Colonic mucosa (tissue), 4 donors: ENCODE measurements at regions not wholly inside any gene's neighbourhood (a gene's known extent, or its start where the extent isn't known, plus 50 kb on each side); places are given as distances from the start of the nearest gene placed in this dataset.

Experiments used
- DNase-seq: peaks from one replicate; pipeline ENCODE4 v3.0.0-alpha.2; 2020
- H3K27ac ChIP-seq: fragments of 200-600 bp; one replicate; pipeline ENCODE4 v1.8.0; 2021
- H3K27me3 ChIP-seq: fragments of 200-600 bp; one replicate; pipeline ENCODE4 v1.8.0; 2021
- H3K36me3 ChIP-seq: fragments of 200-600 bp; one replicate; pipeline ENCODE4 v1.8.0; 2021
- H3K4me1 ChIP-seq: fragments of 200-600 bp; one replicate; pipeline ENCODE4 v1.8.0; 2021; ENCODE audit warnings: mild to moderate bottlenecking
- H3K4me3 ChIP-seq: fragments of 200-600 bp; one replicate; pipeline ENCODE4 v1.8.0; 2021
- H3K9ac ChIP-seq, 2 donors: one replicate each; pipeline ENCODE4 v1.7.0; 2013; ENCODE audit warnings: control low read depth in 2 of 2, low read depth in 2 of 2, low read length in 2 of 2
- H3K9me3 ChIP-seq: fragments of 200-600 bp; one replicate; pipeline ENCODE4 v1.8.0; 2021
- intact Hi-C: fragments of 100-400 bp; cut with DNase I; formaldehyde crosslinking; loops from one replicate; pipeline ENCODE4 v1.14.1; 2022
- TF ChIP-seq, protein P1 (sequence below): fragments of 200-600 bp; IDR thresholded peaks from one replicate; pipeline ENCODE4 v1.8.0; 2022; ENCODE audit warnings: antibody characterized with exemption, mild to moderate bottlenecking
- donor health status: healthy.
- donor health status: DM: no; HTN: no; CAD: no.
- donor health status: DM: no; HTN: no; CAD: no.

DNA sequence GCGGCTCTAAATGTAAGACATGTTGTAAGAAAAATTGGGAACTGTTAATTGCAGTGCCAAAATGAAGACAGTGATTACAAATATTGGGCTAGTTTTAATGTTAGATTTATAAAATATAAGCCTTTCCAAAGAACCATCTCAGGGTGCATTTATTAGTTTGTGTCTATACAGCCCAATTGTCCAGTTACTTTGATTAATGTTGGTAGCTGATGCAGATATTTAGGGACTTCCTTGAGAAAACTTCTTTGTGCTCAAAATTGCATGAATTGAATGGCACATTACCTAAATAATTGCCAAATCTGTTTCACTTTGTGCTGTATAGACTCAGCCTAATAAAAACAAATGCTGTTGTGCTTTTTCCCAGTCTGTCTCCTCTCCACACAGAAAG, 83.7 kb downstream of the DAD1 start:
- H3K27ac ChIP-seq: peak overlapping the region; percentile 30
- TF ChIP-seq, protein P1, sequence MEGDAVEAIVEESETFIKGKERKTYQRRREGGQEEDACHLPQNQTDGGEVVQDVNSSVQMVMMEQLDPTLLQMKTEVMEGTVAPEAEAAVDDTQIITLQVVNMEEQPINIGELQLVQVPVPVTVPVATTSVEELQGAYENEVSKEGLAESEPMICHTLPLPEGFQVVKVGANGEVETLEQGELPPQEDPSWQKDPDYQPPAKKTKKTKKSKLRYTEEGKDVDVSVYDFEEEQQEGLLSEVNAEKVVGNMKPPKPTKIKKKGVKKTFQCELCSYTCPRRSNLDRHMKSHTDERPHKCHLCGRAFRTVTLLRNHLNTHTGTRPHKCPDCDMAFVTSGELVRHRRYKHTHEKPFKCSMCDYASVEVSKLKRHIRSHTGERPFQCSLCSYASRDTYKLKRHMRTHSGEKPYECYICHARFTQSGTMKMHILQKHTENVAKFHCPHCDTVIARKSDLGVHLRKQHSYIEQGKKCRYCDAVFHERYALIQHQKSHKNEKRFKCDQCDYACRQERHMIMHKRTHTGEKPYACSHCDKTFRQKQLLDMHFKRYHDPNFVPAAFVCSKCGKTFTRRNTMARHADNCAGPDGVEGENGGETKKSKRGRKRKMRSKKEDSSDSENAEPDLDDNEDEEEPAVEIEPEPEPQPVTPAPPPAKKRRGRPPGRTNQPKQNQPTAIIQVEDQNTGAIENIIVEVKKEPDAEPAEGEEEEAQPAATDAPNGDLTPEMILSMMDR: no peak
- H3K36me3 ChIP-seq: no peaks in the 10 kb centered on the region
- H3K9ac ChIP-seq: no peak overlapping the region
- no peak overlapping the region for H3K4me3 ChIP-seq
- H3K4me1 ChIP-seq: no peaks in the 10 kb centered on the region
- no peaks in the 10 kb centered on the region for H3K9me3 ChIP-seq
- DNase-seq: no peak
- intact Hi-C loops: no loop called here
- no peaks in the 10 kb centered on the region for H3K27me3 ChIP-seq

DNA sequence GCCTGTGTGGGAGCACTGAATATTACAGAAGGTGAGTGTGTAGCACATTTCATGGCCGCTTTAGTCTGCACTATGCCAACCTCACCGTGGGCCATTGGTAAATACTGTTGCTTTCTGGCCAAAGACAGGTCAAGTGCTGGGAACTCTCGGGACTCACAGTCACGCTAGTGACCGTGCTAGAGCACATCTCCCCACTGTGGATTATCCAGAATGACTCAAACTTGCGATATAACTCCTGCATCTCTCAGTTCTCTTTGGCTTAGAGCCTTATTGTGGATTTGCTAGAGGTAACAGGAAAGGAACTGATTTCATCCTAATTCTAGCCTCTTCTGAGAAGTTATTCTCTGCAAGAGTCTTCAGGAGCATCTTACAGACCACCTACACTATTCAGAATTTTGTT, 86.5 kb downstream of the DAD1 start:
- Histone ChIP-seq H3K27me3 (no peaks in the 10 kb centered on the region), H3K4me3 (no peak overlapping the region), H3K4me1 (no peaks in the 10 kb centered on the region), H3K9ac (no peak overlapping the region), H3K27ac (peak overlapping the region; percentile 65), H3K36me3 (no peaks in the 10 kb centered on the region), H3K9me3 (no peaks in the 10 kb centered on the region)
- TF ChIP-seq, protein P1: no peak
- intact Hi-C loops: no loop called here
- no peak for DNase-seq

DNA sequence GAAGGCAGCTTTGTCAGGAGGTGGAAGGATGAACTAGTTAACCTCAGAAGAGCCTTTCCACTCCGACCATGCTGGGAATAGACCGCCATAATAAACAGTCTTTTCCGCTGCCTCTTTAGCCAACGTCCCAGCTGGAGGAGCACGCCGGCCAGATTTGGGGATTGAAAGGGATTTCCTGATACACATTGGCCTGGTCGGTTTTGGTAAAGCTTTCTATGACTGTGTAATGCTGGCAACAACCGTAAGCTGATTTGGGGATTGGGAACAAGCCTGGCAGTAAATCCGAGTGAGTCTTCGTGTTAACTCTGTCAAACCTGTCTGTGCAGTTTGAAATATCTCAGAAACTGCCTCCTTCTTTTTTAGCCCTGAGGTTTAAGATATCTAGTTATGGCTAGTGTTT, 87.0 kb downstream of the DAD1 start:
- Histone ChIP-seq H3K27me3 (no peaks in the 10 kb centered on the region), H3K36me3 (no peaks in the 10 kb centered on the region), H3K4me3 (no peak overlapping the region), H3K9me3 (no peaks in the 10 kb centered on the region), H3K27ac (peak overlapping the region; percentile 65), H3K9ac (no peak overlapping the region), H3K4me1 (no peaks in the 10 kb centered on the region)
- TF ChIP-seq, protein P1: no peak
- intact Hi-C loops: no loop called here
- DNase-seq: peak; percentile 50

DNA sequence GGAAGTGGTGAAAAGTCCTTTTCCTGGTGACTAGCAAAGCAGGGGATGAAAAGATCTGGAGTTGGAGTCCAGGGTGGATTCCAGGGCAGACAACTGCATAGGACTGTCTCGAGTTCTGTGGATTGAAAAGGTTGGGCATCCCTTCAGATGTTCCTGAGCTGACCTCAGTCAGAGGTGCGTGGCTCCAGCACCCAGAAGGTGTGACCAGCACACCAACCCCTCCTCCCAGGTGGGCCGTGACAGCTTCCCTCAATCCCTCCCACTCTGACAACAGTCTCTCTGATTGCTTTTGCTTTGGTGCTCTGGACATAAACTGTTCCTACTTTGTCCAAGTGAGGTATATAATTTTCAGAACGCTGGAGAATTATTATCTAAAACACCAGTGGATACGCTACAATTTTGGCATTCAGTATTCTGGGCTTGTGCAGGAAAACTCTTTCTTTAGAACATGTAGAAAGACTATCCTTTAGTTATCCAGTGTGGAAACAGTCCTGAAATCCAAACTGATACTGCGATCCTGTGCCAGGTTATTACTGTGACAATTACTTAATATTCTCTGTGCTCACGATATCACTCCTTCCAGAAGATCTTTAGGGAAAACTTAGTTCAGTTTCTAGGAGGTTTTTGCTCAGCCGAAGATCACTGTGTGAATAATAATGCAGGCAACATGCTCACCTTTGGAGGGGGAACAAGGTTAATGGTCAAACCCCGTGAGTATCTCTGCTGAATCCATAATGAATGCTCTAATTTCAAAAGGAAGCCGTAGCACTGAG, 87.9 kb downstream of the DAD1 start:
- Histone ChIP-seq H3K9me3 (no peaks in the 10 kb centered on the region), H3K27ac (peak overlapping the region; percentile 65), H3K27me3 (no peaks in the 10 kb centered on the region), H3K36me3 (no peaks in the 10 kb centered on the region), H3K4me1 (no peaks in the 10 kb centered on the region), H3K4me3 (no peak overlapping the region), H3K9ac (peak overlapping the region in 1 of 2 donors; percentile 29)
- no peak for DNase-seq
- intact Hi-C loops: no loop called here
- TF ChIP-seq, protein P1: no peak

DNA sequence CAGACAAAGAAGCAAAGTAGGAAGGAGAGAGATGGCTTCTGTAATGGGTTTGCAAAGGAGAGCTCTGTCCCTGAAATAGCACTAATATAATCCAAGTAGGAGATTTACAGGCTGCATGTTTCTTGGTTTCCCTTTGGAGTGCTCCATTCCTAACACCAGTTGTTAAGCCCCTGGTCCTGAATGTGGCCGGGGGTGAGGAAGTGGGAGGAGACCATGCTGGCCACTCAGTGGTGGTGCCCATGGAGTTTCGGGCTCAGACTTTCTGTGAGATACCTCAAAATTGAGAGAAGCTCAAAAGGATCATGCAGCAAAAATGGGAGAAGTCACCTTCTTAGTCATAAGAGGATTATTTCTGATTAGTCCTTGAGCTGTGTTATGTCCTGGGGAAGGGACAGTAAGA, 88.5 kb downstream of the DAD1 start:
- Histone ChIP-seq H3K36me3 (no peaks in the 10 kb centered on the region), H3K9ac (no peak overlapping the region), H3K27me3 (no peaks in the 10 kb centered on the region), H3K4me3 (no peak overlapping the region), H3K27ac (no peak overlapping the region), H3K4me1 (no peaks in the 10 kb centered on the region), H3K9me3 (no peaks in the 10 kb centered on the region)
- no peak for DNase-seq
- intact Hi-C loops: no loop called here
- TF ChIP-seq, protein P1: no peak
